GM11168 (cell line): ENCODE measurements at regions not wholly inside any gene's neighbourhood (a gene's known extent, or its start where the extent isn't known, plus 50 kb on each side); places are given as distances from the start of the nearest gene placed in this dataset.
"Not testable (repeated sequence)": the region's sequence is repeated elsewhere in the genome, so short reads cannot be mapped to it uniquely, and the experiment has no call there.

ENCODE experiments used
- in situ Hi-C: fragments of 300-500 bp; cut with MboI; formaldehyde crosslinking; loops from one replicate; pipeline ENCODE4 v1.12.0; 2022; ENCODE audit warnings: low sequenced_read_pairs; ENCODE audit not compliant: unreplicated experiment

- in situ Hi-C loops = no loop called here
Measured at GRCh38 chr5:91978221-91978882, 595.2 kb upstream of the ARRDC3 start.

GRCh38 chr5:91977579-91977978 is 594.5 kb upstream of the ARRDC3 start:
- in situ Hi-C loops = no loop called here

DNA sequence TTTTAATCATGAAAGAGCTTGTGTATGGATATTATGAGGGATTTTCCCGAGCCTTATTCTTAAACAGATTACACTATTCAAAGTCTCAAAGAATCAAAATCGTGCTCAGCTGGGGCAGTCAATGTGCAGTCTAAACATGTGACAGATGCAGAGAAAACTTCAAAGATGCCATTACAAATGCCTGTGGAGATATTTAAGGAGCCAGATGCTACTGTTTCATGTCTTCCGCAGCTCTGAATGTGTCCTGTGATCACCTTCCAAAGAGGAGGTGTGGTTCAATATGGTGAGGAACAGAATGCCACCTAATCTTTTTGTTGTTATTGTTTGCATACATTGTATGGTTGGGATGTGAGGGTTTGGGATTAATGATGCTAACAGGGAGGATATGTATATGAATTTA is 593.3 kb upstream of the ARRDC3 start:
- in situ Hi-C loops = no loop called here

DNA sequence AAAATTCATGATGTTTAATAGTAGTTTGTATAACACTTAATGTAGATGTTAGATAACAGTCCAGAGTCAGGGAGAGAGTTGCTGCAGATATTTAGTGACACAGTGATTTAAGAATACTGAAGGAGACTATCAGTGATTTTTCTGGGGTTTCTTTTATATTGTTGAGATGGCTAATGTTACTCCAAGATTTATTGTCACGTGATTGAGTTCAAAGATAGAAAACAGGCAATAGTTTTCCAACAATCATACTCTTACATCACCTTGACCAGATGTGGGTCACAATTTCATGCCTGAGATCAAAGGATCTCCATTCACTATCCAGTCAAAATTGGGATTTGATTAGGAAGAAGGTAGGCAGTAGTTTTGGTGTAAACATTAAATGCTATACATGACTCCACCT is 580.0 kb upstream of the ARRDC3 start:
- in situ Hi-C loops = no loop called here

DNA sequence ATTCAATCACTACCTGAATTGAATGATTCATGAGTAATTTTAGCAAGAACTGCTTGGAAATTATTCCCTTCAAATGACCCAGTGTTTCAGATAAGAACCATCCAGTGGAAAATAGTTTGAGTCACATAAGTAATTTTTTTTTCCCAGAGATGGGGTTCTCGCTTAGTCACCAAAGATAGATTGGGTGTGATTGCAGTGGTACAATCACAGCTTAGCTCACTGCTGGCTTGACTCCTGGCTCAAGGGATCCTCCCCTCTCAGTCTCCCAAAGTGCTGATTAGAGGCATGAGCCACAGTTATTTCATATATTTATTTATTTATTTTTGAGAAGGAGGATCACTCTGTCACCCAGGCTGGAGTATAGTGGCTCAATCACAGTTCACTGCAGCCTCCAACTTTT is 574.5 kb upstream of the ARRDC3 start:
- in situ Hi-C loops = no loop called here

GRCh38 chr5:91956738-91957137 is 573.6 kb upstream of the ARRDC3 start:
- in situ Hi-C loops = no loop called here

GRCh38 chr5:91955610-91956009 is 572.5 kb upstream of the ARRDC3 start:
- in situ Hi-C loops = no loop called here

GRCh38 chr5:91954136-91954535 is 571.0 kb upstream of the ARRDC3 start:
- in situ Hi-C loops = no loop called here

DNA sequence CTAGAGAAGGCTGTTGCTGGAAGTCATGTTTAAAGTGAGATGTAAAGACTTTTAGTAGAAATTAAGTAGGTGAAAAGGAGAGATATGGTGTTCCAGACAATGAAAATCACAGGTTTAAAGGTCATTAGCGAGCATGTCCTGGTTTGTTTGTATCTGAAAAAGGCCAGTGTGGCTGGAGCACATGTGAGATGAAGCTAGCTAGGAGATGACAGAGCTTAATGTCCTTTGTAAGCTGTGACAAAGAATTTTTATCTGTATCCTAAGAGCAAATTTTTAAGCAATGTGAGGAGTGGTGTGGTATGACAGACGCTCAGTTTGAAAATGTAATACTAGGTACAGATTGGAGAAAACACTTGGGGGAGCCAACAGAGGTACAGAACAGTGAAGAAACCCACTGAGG is 567.2 kb upstream of the ARRDC3 start:
- in situ Hi-C loops = no loop called here

DNA sequence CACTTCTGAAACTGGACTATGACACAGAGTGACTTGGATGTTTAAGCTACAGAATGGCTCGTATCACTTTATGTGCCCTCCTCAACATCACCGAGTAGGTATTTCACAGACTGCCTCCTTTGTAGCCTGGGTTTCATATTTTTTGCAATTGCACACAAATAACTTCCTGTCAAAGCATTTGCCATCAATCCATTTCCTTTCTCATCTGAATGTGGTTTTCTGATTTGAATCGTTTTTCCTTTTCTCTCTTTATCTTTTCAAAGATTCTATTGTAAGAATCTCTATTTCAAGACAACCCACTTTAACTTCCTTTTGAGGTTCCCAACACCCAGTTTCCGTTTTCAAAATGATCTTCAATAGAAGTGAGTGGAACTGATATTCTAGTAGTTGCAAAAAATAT is 563.8 kb upstream of the ARRDC3 start:
- in situ Hi-C loops = no loop called here

GRCh38 chr5:91941588-91941987 is 558.5 kb upstream of the ARRDC3 start:
- in situ Hi-C loops = no loop called here

DNA sequence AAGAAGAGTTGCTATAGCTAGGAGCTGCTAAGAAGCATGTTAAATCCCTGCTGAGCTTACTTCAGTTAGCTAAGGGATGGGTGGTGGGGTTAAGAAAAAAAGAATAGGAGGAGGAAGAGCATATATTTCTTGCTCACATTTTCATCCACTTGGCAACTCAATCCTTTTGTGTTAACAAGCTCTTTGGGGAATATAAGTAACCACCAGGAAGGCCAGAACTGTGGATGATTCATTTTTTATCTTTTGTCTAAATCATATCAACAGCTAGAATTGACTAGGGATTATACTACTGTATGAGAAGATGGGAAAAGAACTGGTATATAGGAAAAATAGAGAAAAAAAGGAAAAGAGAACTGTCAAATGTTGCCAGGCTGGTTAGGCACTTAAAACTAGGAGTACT is 555.3 kb upstream of the ARRDC3 start:
- in situ Hi-C loops = no loop called here

DNA sequence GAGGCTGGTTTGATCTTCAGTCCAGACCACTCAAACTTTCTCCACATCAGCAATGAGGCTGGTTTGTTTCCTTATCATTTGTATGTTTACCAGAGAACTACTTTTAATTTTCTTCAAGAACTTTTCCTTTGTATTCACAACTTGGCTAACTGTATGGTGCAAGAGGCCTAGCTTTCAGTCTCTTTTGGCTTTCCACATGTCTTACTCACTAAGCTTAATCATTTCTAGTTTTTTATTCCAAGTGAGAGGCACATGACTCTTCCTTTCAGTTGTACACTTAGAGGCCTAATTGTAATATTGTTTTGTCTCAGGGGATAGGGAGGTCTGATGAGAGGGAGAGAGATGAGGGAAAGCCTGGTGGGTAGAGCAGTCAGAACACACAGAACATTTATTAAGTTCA is 554.0 kb upstream of the ARRDC3 start:
- in situ Hi-C loops = no loop called here

GRCh38 chr5:91929522-91929817 is 546.4 kb upstream of the ARRDC3 start:
- in situ Hi-C loops = no loop called here

DNA sequence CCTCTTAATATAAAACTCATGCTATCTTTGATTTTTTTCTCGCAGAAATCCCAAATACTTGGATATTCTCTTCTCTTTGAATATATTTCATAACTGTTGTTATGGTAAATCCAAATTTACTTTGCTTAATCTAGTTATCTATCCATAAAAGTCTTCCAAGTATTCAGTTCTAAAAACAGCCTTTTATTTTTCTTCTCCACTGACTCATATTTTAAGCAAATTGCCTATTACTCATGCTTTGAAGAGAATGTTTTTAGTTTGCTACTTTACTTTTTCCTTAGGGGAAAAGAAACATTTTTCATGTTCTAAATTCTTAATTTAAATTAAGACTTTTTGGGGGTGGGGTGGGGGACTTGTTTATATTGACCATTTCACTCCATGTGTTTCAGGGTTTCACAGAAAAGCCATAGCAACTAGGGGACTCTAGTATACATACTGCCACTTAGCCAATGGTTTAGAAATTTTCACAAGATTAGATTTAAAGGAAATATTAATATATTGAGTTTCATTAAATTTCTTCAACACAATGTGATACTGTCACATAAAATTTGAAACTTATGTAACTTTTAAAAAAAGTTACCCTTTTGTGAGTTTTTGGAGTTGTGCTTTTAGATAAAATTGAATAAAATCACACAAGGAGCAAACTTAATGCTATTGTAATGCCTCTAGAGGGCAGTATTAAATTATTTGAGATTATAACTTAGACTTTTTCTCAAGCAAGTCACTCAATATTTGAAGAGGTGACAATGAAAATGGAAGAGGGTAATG is 545.8 kb upstream of the ARRDC3 start:
- in situ Hi-C loops = no loop called here

DNA sequence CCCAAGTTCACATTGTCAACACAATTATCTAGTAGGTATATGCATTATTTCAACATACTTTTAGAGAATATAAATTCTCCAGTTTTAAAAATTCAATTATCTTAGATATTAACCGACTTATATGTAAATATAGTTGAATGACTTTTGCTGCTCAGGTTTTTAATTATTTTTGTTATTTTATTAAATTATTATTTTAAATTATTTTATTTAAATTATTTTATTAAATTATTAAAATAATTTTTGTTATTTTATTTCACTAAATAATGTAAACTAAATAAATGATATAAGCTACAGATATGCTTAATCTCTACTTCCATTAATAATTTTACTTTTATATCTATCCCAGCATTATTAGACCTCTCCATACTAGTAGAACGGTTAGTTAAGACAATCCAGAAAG is 544.3 kb upstream of the ARRDC3 start:
- in situ Hi-C loops = no loop called here

DNA sequence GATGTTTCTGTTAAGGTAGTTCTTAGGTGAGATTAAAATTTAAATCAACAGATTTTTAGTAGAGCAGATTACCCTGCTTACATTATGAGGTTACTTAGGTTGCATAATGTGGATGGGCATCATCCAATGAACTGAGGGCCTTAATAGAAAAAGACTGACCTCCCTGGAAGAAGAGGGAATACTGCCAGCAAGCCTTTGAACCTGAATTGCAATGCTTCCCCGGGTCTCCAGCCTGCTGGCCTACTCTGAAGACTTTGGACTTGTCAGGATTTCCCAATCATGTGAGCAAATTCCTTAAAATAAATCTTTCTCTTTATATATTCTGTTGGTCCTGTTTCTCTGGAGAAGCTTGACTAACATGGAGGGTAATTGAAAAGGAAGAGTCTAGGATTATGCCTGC is 542.1 kb upstream of the ARRDC3 start:
- in situ Hi-C loops = no loop called here

DNA sequence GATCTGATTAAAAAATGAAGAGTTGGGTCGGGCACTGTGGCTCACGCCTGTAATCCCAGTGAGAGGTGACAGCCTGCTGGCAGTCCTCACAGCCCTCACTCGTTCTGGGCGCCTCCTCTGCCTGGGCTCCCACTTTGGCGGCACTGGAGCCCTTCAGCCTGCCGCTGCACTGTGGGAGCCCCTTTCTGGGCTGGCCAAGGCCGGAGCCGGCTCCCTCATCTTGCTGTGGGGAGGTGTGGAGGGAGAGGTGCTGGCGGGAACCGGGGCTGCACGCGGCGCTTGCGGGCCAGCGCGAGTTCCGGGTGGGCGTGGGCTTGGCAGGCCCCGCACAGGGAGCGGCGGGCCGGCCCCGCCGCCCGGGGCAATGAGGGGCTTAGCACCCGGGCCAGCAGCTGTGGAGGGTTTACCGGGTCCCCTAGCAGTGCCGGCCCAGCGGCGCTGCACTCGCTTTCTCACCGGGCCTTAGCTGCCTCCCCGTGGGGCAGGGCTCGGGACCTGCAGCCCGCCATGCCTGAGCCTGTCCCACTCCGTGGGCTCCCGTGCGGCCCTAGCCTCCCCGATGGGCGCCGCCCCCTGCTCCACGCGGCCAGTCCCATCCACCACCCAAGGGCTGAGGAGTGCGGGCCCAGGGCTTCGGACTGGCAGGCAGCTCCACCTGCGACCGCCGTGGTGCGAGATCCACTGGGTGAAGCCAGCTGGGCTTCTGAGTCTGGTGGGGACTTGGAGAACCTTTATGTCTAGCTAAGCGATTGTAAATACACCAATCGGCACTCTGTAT is 534.1 kb upstream of the ARRDC3 start:
- in situ Hi-C loops = not testable (repeated sequence)

- in situ Hi-C loops = no loop called here
Measured at GRCh38 chr5:91910655-91911054, 527.5 kb upstream of the ARRDC3 start.

DNA sequence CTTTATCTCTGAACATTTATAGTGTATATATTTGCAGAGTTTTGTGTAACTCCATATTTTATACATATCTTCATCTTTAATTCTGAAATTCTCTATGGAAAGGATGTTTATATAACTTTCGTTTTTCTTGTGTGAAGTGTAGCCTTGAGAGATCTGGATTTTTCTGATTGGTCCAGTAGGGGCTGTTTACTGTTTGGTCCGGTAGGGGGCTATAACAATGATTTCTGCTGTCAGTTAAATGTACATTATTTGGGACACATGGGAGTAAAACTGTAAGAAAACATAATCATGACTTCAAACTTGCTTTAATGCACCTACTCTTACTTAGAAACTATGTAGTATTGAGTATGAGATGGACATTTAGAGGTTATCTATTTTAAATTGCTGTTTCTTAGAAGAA is 527.1 kb upstream of the ARRDC3 start:
- in situ Hi-C loops = no loop called here

DNA sequence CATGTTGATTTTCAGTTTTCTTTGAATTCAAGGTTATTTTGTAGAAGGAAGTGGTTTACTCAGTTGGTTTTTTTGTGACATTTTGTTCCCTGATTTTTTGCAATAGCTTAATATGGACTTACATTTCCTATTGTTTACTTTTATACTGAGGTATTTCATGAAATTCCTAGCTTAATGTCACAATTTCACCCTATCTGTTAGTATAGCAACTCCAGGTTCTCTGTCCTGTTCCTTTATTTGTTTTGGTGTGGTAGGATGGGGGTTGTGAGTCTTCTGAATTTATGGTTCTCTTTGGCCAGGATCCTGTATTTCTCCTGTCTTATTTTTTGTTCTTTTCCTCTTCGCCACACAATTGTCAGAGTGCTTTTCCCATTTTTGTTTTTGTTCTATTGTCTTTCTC is 523.4 kb upstream of the ARRDC3 start:
- in situ Hi-C loops = no loop called here

GRCh38 chr5:91906027-91906426 is 522.9 kb upstream of the ARRDC3 start:
- in situ Hi-C loops = no loop called here
